ENCODE measurements at regions not wholly inside any gene's neighbourhood (a gene's known extent, or its start where the extent isn't known, plus 50 kb on each side); places are given as distances from the start of the nearest gene placed in this dataset.

GRCh38 chr6:22057962-22058361, 238.9 kb downstream of the PRL start:
- POLR2A ChIA-PET = no interaction called here
- no TSS peak for BruUV-seq (replicated peaks)

GRCh38 chr6:22059126-22059525, 237.7 kb downstream of the PRL start:
- no peak for DNase-seq (ENCODE audit: low spot score)
- H3K27ac ChIP-seq (ENCODE audit: low read depth, low read length, poor library complexity, severe bottlenecking) = no peak overlapping the region
- no peaks in the 10 kb centered on the region for H4K20me1 ChIP-seq (ENCODE audit: insufficient read depth, low read length)
- H3K4me2 ChIP-seq (ENCODE audit: low read length) = no peak overlapping the region
- ChIA-PET POLR2A (interaction anchor here (0.6 to 0.7 kb wide), 2 partner anchors 442 to 1694 kb away, joined by 3 to 5 read pairs; no protein-coding TSS in a partner anchor), CTCF (ENCODE audit: unreplicated experiment) (no interaction called here)
- no peaks in the 10 kb centered on the region for H3K36me3 ChIP-seq (ENCODE audit: insufficient read depth, low read length)
- no TSS peak for BruUV-seq (replicated peaks)
- no peak overlapping the region for H2AFZ ChIP-seq (ENCODE audit: low read length)
- TF ChIP-seq EZH2phosphoT487 (IDR thresholded peaks at IDR 0.05; ENCODE audit: borderline replicate concordance, low read depth, low read length) = no peak
- TF ChIP-seq CTCF (conservative IDR thresholded peaks at IDR 0.05; ENCODE audit: low read length) = no peak
- H3K9me2 ChIP-seq (ENCODE audit: insufficient read depth, low read length) = no peaks in the 10 kb centered on the region
- no peaks in the 10 kb centered on the region for H3K9me3 ChIP-seq (ENCODE audit: low read length)
- H3K79me2 ChIP-seq (ENCODE audit: insufficient read depth, low read depth, low read length) = no peaks in the 10 kb centered on the region
- no peaks in the 10 kb centered on the region for H3K4me1 ChIP-seq (ENCODE audit: insufficient read depth, low read length, poor library complexity, severe bottlenecking)
- no peak overlapping the region for H3K4me3 ChIP-seq (ENCODE audit: low read depth, low read length, poor library complexity, severe bottlenecking)
- intact Hi-C loops (cut with micrococcal nuclease; ENCODE audit: unreplicated experiment) = no loop called here

More at GRCh38 chr6:22057962-22058361, 238.9 kb downstream of the PRL start:
- H2AFZ ChIP-seq (ENCODE audit: low read length) = no peak overlapping the region
- no peak overlapping the region for H3K27ac ChIP-seq (ENCODE audit: low read depth, low read length, poor library complexity, severe bottlenecking)
- no peaks in the 10 kb centered on the region for H3K9me2 ChIP-seq (ENCODE audit: insufficient read depth, low read length)
- H3K36me3 ChIP-seq (ENCODE audit: insufficient read depth, low read length) = no peaks in the 10 kb centered on the region
- intact Hi-C loops (cut with micrococcal nuclease; ENCODE audit: unreplicated experiment) = no loop called here
- CTCF ChIA-PET (ENCODE audit: unreplicated experiment) = no interaction called here
- no peak for DNase-seq (ENCODE audit: low spot score)
- no peaks in the 10 kb centered on the region for H3K79me2 ChIP-seq (ENCODE audit: insufficient read depth, low read depth, low read length)
- no peaks in the 10 kb centered on the region for H4K20me1 ChIP-seq (ENCODE audit: insufficient read depth, low read length)
- no peaks in the 10 kb centered on the region for H3K4me1 ChIP-seq (ENCODE audit: insufficient read depth, low read length, poor library complexity, severe bottlenecking)
- TF ChIP-seq CTCF (conservative IDR thresholded peaks at IDR 0.05; ENCODE audit: low read length) (no peak), EZH2phosphoT487 (IDR thresholded peaks at IDR 0.05; ENCODE audit: borderline replicate concordance, low read depth, low read length) (no peak)
- H3K4me2 ChIP-seq (ENCODE audit: low read length) = no peak overlapping the region
- no peak overlapping the region for H3K4me3 ChIP-seq (ENCODE audit: low read depth, low read length, poor library complexity, severe bottlenecking)
- no peaks in the 10 kb centered on the region for H3K9me3 ChIP-seq (ENCODE audit: low read length)

GRCh38 chr6:22059946-22060345, 236.9 kb downstream of the PRL start:
- Histone ChIP-seq H3K79me2 (ENCODE audit: insufficient read depth, low read depth, low read length) (no peaks in the 10 kb centered on the region), H3K4me1 (ENCODE audit: insufficient read depth, low read length, poor library complexity, severe bottlenecking) (no peaks in the 10 kb centered on the region), H2AFZ (ENCODE audit: low read length) (no peak overlapping the region), H3K4me3 (ENCODE audit: low read depth, low read length, poor library complexity, severe bottlenecking) (no peak overlapping the region), H3K36me3 (ENCODE audit: insufficient read depth, low read length) (no peaks in the 10 kb centered on the region), H3K9me2 (ENCODE audit: insufficient read depth, low read length) (no peaks in the 10 kb centered on the region), H3K9me3 (ENCODE audit: low read length) (no peaks in the 10 kb centered on the region), H3K27ac (ENCODE audit: low read depth, low read length, poor library complexity, severe bottlenecking) (no peak overlapping the region), H3K4me2 (ENCODE audit: low read length) (no peak overlapping the region), H4K20me1 (ENCODE audit: insufficient read depth, low read length) (no peaks in the 10 kb centered on the region)
- CTCF ChIA-PET (ENCODE audit: unreplicated experiment) = no interaction called here
- no peak for DNase-seq (ENCODE audit: low spot score)
- TF ChIP-seq CTCF (conservative IDR thresholded peaks at IDR 0.05; ENCODE audit: low read length) (no peak), EZH2phosphoT487 (IDR thresholded peaks at IDR 0.05; ENCODE audit: borderline replicate concordance, low read depth, low read length) (no peak)
- POLR2A ChIA-PET = interaction anchor here (0.7 kb wide), 1 partner anchor 443 kb away, joined by 3 read pairs; no protein-coding TSS in a partner anchor
- intact Hi-C loops (cut with micrococcal nuclease; ENCODE audit: unreplicated experiment) = no loop called here
- BruUV-seq (replicated peaks) = no TSS peak
